ENCODE measurements at regions not wholly inside any gene's neighbourhood (a gene's known extent, or its start where the extent isn't known, plus 50 kb on each side); places are given as distances from the start of the nearest gene placed in this dataset.

- peaks cover 88% of the 10 kb centered on the region for H4K20me1 ChIP-seq (ENCODE audit: insufficient read depth, low read length)
- H3K27me3 ChIP-seq (ENCODE audit: insufficient read depth, low read length) = no peaks in the 10 kb centered on the region
- no peaks in the 10 kb centered on the region for H3K9me3 ChIP-seq (ENCODE audit: low read depth, low read length)
- peak overlapping the region; percentile 92 for H3K27ac ChIP-seq (ENCODE audit: low read depth, low read length)
- H3K36me3 ChIP-seq (ENCODE audit: insufficient read depth, low read length) = peaks cover 5% of the 10 kb centered on the region
- peak overlapping the region; percentile 89 for H3K4me2 ChIP-seq (ENCODE audit: insufficient read depth, low read length)
- TF ChIP-seq CTCF (IDR thresholded peaks at IDR 0.05; ENCODE audit: extremely low read depth, low read depth, low read length) = no peak
- peaks cover 98% of the 10 kb centered on the region for H3K79me2 ChIP-seq (ENCODE audit: insufficient read depth, low read length)
- H2AFZ ChIP-seq (ENCODE audit: low read length) = no peak overlapping the region
- DNase-seq (ENCODE audit: insufficient read length, low spot score, missing footprints) = no peak
- peaks cover 61% of the 10 kb centered on the region for H3K4me1 ChIP-seq (ENCODE audit: insufficient read depth, low read length)
- H3K4me3 ChIP-seq (ENCODE audit: insufficient read depth, low read length) = peak overlapping the region; percentile 71
These were observed 310.0 kb downstream of the SEC14L1 start for GRCh38 chr17:77450742-77451244.

GRCh38 chr17:77451245-77451893 is 310.6 kb downstream of the SEC14L1 start:
- Histone ChIP-seq H3K9me3 (ENCODE audit: low read depth, low read length) (no peaks in the 10 kb centered on the region), H3K36me3 (ENCODE audit: insufficient read depth, low read length) (peaks cover 5% of the 10 kb centered on the region), H3K27ac (ENCODE audit: low read depth, low read length) (peak overlapping the region; percentile 92), H3K79me2 (ENCODE audit: insufficient read depth, low read length) (peaks cover 99% of the 10 kb centered on the region), H2AFZ (ENCODE audit: low read length) (no peak overlapping the region), H3K4me3 (ENCODE audit: insufficient read depth, low read length) (peak overlapping the region; percentile 71), H3K27me3 (ENCODE audit: insufficient read depth, low read length) (no peaks in the 10 kb centered on the region), H3K4me1 (ENCODE audit: insufficient read depth, low read length) (peaks cover 61% of the 10 kb centered on the region), H4K20me1 (ENCODE audit: insufficient read depth, low read length) (peaks cover 89% of the 10 kb centered on the region), H3K4me2 (ENCODE audit: insufficient read depth, low read length) (peak overlapping the region; percentile 89)
- TF ChIP-seq CTCF (IDR thresholded peaks at IDR 0.05; ENCODE audit: extremely low read depth, low read depth, low read length) = no peak
- peak; percentile 89 for DNase-seq (ENCODE audit: insufficient read length, low spot score, missing footprints)

GRCh38 chr17:77451894-77452852 is 311.4 kb downstream of the SEC14L1 start:
- Histone ChIP-seq H2AFZ (ENCODE audit: low read length) (no peak overlapping the region), H4K20me1 (ENCODE audit: insufficient read depth, low read length) (peaks cover 87% of the 10 kb centered on the region), H3K79me2 (ENCODE audit: insufficient read depth, low read length) (peaks cover 99% of the 10 kb centered on the region), H3K9me3 (ENCODE audit: low read depth, low read length) (no peaks in the 10 kb centered on the region), H3K27me3 (ENCODE audit: insufficient read depth, low read length) (no peaks in the 10 kb centered on the region), H3K27ac (ENCODE audit: low read depth, low read length) (peak overlapping the region; percentile 92), H3K4me1 (ENCODE audit: insufficient read depth, low read length) (peaks cover 56% of the 10 kb centered on the region), H3K36me3 (ENCODE audit: insufficient read depth, low read length) (peaks cover 5% of the 10 kb centered on the region), H3K4me2 (ENCODE audit: insufficient read depth, low read length) (peak overlapping the region; percentile 89), H3K4me3 (ENCODE audit: insufficient read depth, low read length) (peak overlapping the region; percentile 71)
- peak; percentile 94 for DNase-seq (ENCODE audit: insufficient read length, low spot score, missing footprints)
- no peak for TF ChIP-seq CTCF (IDR thresholded peaks at IDR 0.05; ENCODE audit: extremely low read depth, low read depth, low read length)
